ENCODE measurements at regions not wholly inside any gene's neighbourhood (a gene's known extent, or its start where the extent isn't known, plus 50 kb on each side); places are given as distances from the start of the nearest gene placed in this dataset.

DNA sequence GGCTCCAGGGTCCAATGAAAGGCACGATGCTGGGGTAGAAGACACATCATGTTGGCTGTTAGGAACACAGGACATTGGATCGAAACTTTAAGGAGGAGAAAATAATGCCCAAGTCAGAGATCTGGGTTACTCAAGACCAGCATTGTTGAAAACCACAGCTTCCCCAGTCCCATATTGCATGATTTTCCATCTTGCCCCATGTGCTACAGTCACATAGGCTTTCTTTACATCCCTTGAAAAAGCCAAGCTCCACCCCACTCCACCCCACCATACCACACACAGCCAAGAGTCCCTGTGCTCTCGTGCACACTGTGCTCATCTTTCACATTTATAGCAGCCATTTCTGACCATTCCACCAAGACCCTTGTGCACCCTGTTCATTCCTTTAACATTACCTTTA is 636.2 kb downstream of the DIAPH3 start:
- TF ChIP-seq, protein P1, sequence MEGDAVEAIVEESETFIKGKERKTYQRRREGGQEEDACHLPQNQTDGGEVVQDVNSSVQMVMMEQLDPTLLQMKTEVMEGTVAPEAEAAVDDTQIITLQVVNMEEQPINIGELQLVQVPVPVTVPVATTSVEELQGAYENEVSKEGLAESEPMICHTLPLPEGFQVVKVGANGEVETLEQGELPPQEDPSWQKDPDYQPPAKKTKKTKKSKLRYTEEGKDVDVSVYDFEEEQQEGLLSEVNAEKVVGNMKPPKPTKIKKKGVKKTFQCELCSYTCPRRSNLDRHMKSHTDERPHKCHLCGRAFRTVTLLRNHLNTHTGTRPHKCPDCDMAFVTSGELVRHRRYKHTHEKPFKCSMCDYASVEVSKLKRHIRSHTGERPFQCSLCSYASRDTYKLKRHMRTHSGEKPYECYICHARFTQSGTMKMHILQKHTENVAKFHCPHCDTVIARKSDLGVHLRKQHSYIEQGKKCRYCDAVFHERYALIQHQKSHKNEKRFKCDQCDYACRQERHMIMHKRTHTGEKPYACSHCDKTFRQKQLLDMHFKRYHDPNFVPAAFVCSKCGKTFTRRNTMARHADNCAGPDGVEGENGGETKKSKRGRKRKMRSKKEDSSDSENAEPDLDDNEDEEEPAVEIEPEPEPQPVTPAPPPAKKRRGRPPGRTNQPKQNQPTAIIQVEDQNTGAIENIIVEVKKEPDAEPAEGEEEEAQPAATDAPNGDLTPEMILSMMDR (IDR thresholded peaks at IDR 0.05; ENCODE audit: poor library complexity): no peak
- TF ChIP-seq EZH2phosphoT487 (IDR thresholded peaks at IDR 0.05; ENCODE audit: low read depth, severe bottlenecking, unreplicated experiment) (no peak), EZH2 (IDR thresholded peaks at IDR 0.05; ENCODE audit: borderline replicate concordance) (no peak)

Data from hepatocyte (in vitro differentiated cells).